Gastroesophageal sphincter (tissue), 4 donors: ENCODE measurements at regions not wholly inside any gene's neighbourhood (a gene's known extent, or its start where the extent isn't known, plus 50 kb on each side); places are given as distances from the start of the nearest gene placed in this dataset.
A peak's percentile ranks its signal among the peaks of the same experiment; 100 is the strongest.

Experiments used
- ATAC-seq: fragments of 150-250 bp; one replicate; pipeline ENCODE4 v1.9.1; 2016; ENCODE audit warnings: mild to moderate bottlenecking, moderate library complexity
- H3K27ac ChIP-seq, 4 donors: fragments of 200-600 bp; sonication (generic) in 3 of 4; 1 replicate in 3 of 4; 2 replicates in 1 of 4; pipeline ENCODE4 v1.5.1; 2016 to 2019
- H3K27me3 ChIP-seq: fragments of 200-600 bp; sonication (generic); one replicate; pipeline ENCODE4 v1.5.1; 2019
- H3K36me3 ChIP-seq, 2 donors: fragments of 200-600 bp; sonication (generic); one replicate each; pipeline ENCODE4 v1.5.1; 2019; ENCODE audit warnings: control low read depth in 1 of 2
- H3K4me1 ChIP-seq, 3 donors: fragments of 200-600 bp; sonication (generic); 1 replicate in 2 of 3; 2 replicates in 1 of 3; pipeline ENCODE4 v1.5.1; 2016 to 2019; ENCODE audit warnings: control low read depth in 2 of 3
- H3K4me3 ChIP-seq, 2 donors: fragments of 200-600 bp; sonication (generic); one replicate each; pipeline ENCODE4 v1.5.1; 2019; ENCODE audit warnings: mild to moderate bottlenecking in 1 of 2, moderate library complexity in 1 of 2
- H3K9me3 ChIP-seq, 3 donors: fragments of 200-600 bp; sonication (generic); one replicate each; pipeline ENCODE4 v1.5.1; 2017 to 2019; ENCODE audit warnings: control low read depth in 2 of 3
- CTCF ChIP-seq, 4 experiments: fragments of 200-600 bp in 2 of 4; fragments of 450-650 bp in 2 of 4; sonication (generic) in 1 of 4; IDR thresholded peaks; one replicate each; pipeline ENCODE4 v1.5.1; 2017 to 2019; ENCODE audit warnings: antibody characterized with exemption in 4 of 4, mild to moderate bottlenecking in 2 of 4, moderate library complexity in 2 of 4
- EP300 ChIP-seq: sonication (generic); formaldehyde crosslinking; IDR thresholded peaks from one replicate; pipeline ENCODE4 v1.6.1; 2017; ENCODE audit warnings: antibody characterized with exemption, mild to moderate bottlenecking
- POLR2A ChIP-seq, 2 donors: fragments of 450-650 bp; IDR thresholded peaks; one replicate each; pipeline ENCODE4 v1.6.1; 2017; ENCODE audit warnings: antibody characterized with exemption in 2 of 2, mild to moderate bottlenecking in 2 of 2, moderate library complexity in 1 of 2
- POLR2AphosphoS5 ChIP-seq: sonication (generic); formaldehyde crosslinking; IDR thresholded peaks from one replicate; pipeline ENCODE4 v1.6.1; 2017; ENCODE audit warnings: antibody characterized with exemption
- WGBS, 2 donors: methylation state at CpG; one replicate each; pipeline ENCODE4 v1.1.5; 2018; ENCODE audit warnings: low coverage in 1 of 2; 5-methylcytosine and 5-hydroxymethylcytosine counted together

- Histone ChIP-seq H3K36me3 (no peaks in the 10 kb centered on the region), H3K27ac (peak overlapping the region; percentile 7 to 65 (median 46)), H3K4me3 (no peak overlapping the region), H3K4me1 (peaks cover 0 to 22% (median 14%) of the 10 kb centered on the region in 3 donors), H3K27me3 (no peaks in the 10 kb centered on the region), H3K9me3 (no peaks in the 10 kb centered on the region)
- WGBS, 2 donors, result 0 to 8% methylated on average over 1 to 2 of the region's 2 CpGs
- TF ChIP-seq EP300 (no peak), CTCF (IDR thresholded peaks at IDR 0.05) (no peak), POLR2A (IDR thresholded peaks at IDR 0.05) (no peak), POLR2AphosphoS5 (peak; percentile 62)
- peak; percentile 64 for ATAC-seq
Observed at GRCh38 chr12:75908961-75909605, 122.5 kb downstream of the PHLDA1 start.

- 100% methylated on average over 1 to 2 of the region's 2 CpGs for WGBS, 2 donors
- Histone ChIP-seq H3K4me1 (peaks cover 0 to 22% (median 14%) of the 10 kb centered on the region in 3 donors), H3K9me3 (no peaks in the 10 kb centered on the region), H3K36me3 (no peaks in the 10 kb centered on the region), H3K27ac (no peak overlapping the region), H3K27me3 (no peaks in the 10 kb centered on the region), H3K4me3 (no peak overlapping the region)
- ATAC-seq, result no peak
- no peak for TF ChIP-seq EP300
- TF ChIP-seq CTCF (IDR thresholded peaks at IDR 0.05), result no peak
- TF ChIP-seq POLR2AphosphoS5, result no peak
- TF ChIP-seq POLR2A (IDR thresholded peaks at IDR 0.05), result no peak
Observed at GRCh38 chr12:75905922-75906321, 125.7 kb downstream of the PHLDA1 start.

GRCh38 chr12:75900781-75901254, 130.8 kb downstream of the PHLDA1 start:
- H3K4me1 ChIP-seq, result no peaks in the 10 kb centered on the region
- H3K4me3 ChIP-seq, result no peak overlapping the region
- no peaks in the 10 kb centered on the region for H3K27me3 ChIP-seq
- no peaks in the 10 kb centered on the region for H3K36me3 ChIP-seq
- no peaks in the 10 kb centered on the region for H3K9me3 ChIP-seq
- no peak for ATAC-seq
- H3K27ac ChIP-seq, result no peak overlapping the region
- TF ChIP-seq EP300, result no peak
- TF ChIP-seq POLR2AphosphoS5, result no peak
- TF ChIP-seq CTCF (IDR thresholded peaks at IDR 0.05), result no peak
- TF ChIP-seq POLR2A (IDR thresholded peaks at IDR 0.05), result no peak
- 72 to 84% methylated on average over 4 to 8 of the region's 11 CpGs for WGBS, 2 donors

- ATAC-seq, result no peak
- no peaks in the 10 kb centered on the region for H3K4me1 ChIP-seq
- no peaks in the 10 kb centered on the region for H3K9me3 ChIP-seq
- no peaks in the 10 kb centered on the region for H3K36me3 ChIP-seq
- no peak for TF ChIP-seq EP300
- TF ChIP-seq POLR2A (IDR thresholded peaks at IDR 0.05), result no peak
- no peak for TF ChIP-seq CTCF (IDR thresholded peaks at IDR 0.05)
- TF ChIP-seq POLR2AphosphoS5, result no peak
- 70 to 79% methylated on average over 5 of the region's 5 CpGs for WGBS, 2 donors
- H3K27me3 ChIP-seq, result no peaks in the 10 kb centered on the region
- no peak overlapping the region for H3K27ac ChIP-seq
- no peak overlapping the region for H3K4me3 ChIP-seq
Observed at GRCh38 chr12:75900226-75900625, 131.3 kb downstream of the PHLDA1 start.
